ENCODE measurements at regions not wholly inside any gene's neighbourhood (a gene's known extent, or its start where the extent isn't known, plus 50 kb on each side); places are given as distances from the start of the nearest gene placed in this dataset.

DNA sequence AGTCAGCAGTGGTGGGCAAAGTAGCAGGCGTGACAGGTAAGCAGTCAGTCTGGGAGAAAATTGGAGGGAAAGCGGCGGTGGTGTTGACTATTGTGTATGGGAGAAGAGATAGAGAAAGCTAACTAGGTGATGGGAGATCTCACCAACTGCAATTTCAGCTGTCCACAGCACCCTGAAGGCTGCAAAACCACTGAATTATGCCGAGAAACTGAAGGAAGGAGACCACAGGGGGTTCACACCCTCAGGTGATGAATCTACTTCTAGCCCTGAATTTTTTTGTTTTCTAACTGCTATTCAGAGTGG, 631.5 kb downstream of the UQCRFS1 start:
- H3K36me3 ChIP-seq (replicated peaks in 1 of 2), result no peaks in the 10 kb centered on the region
- WGBS, 4 donors, result 62 to 83% (median 74%) methylated on average over 4 of the region's 4 CpGs
- H3K9me3 ChIP-seq (replicated peaks in 1 of 3), result no peaks in the 10 kb centered on the region
- no peaks in the 10 kb centered on the region for H3K4me1 ChIP-seq (replicated peaks in 1 of 2)
- no peak overlapping the region for H3K27ac ChIP-seq
- no peak for DNase-seq
- H3K4me3 ChIP-seq, result no peak overlapping the region
- intact Hi-C loops (cut with DNase I), result no loop called here
- TF ChIP-seq, protein P1, sequence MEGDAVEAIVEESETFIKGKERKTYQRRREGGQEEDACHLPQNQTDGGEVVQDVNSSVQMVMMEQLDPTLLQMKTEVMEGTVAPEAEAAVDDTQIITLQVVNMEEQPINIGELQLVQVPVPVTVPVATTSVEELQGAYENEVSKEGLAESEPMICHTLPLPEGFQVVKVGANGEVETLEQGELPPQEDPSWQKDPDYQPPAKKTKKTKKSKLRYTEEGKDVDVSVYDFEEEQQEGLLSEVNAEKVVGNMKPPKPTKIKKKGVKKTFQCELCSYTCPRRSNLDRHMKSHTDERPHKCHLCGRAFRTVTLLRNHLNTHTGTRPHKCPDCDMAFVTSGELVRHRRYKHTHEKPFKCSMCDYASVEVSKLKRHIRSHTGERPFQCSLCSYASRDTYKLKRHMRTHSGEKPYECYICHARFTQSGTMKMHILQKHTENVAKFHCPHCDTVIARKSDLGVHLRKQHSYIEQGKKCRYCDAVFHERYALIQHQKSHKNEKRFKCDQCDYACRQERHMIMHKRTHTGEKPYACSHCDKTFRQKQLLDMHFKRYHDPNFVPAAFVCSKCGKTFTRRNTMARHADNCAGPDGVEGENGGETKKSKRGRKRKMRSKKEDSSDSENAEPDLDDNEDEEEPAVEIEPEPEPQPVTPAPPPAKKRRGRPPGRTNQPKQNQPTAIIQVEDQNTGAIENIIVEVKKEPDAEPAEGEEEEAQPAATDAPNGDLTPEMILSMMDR (IDR thresholded peaks at IDR 0.05), result no peak
- no peak for TF ChIP-seq POLR2A (IDR thresholded peaks at IDR 0.05)
- H3K27me3 ChIP-seq, result no peaks in the 10 kb centered on the region

DNA sequence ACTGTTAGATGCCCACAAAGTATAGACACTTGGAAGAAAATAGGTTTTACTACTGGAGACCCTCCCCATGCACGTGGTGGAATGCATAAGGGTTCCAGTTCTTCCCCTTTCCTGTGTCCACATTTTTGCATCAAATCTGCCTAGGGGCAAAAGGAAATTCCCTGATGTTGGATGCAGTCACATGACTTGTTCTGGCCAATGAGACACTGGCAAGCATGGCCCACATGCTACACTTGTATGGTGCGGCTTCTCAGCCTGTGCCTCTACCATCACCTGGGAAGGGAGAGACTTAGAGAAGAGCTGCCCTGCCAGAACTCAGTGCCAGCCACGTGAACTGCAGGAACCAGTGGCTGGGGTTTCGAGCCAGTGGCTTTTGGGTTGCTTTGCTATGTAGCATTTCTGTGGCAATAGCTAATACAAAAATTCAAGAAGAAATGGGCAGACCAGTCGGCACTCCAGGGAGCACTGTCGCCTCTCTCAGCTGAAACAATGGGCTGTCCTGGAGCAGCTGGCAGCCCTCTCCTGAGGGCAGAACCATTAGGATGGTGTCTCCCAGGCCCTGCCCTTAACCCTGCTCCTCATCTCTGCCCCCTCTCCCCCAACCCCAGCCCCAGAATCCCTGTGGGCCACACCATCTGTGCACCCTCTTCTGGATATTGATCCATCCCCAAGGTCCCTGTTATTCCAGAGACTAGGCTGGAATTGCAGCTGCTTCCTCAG, 634.0 kb downstream of the UQCRFS1 start:
- Histone ChIP-seq H3K36me3 (replicated peaks in 1 of 2) (no peaks in the 10 kb centered on the region), H3K27me3 (no peaks in the 10 kb centered on the region), H3K27ac (no peak overlapping the region), H3K4me3 (no peak overlapping the region), H3K9me3 (replicated peaks in 1 of 3) (no peaks in the 10 kb centered on the region), H3K4me1 (replicated peaks in 1 of 2) (no peaks in the 10 kb centered on the region)
- intact Hi-C loops (cut with DNase I), result no loop called here
- TF ChIP-seq, protein P1 (IDR thresholded peaks at IDR 0.05), result no peak
- TF ChIP-seq POLR2A (IDR thresholded peaks at IDR 0.05), result no peak
- 73 to 91% (median 84%) methylated on average over 4 to 6 of the region's 6 CpGs for WGBS, 4 donors
- DNase-seq, result no peak

DNA sequence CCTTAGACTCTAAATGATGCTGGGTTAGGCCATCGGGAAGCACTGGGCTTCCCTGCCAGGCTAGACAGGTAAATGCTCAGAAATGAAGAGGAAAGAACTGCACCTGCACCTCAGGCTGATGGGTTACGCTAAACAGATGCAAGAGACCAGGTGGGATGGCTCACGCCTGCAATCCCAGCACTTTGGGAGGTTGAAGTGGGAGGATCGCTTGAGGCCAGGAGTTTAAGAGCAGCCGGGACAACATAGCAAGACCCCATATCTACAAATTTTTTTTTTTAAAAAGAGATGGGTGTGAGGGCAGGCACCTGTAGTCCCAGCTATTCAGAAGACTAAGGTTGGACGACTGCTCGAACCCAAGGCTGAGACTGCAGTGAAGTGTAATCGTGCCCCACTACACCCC, 634.7 kb downstream of the UQCRFS1 start:
- Histone ChIP-seq H3K4me3 (no peak overlapping the region), H3K27me3 (no peaks in the 10 kb centered on the region), H3K27ac (no peak overlapping the region), H3K4me1 (replicated peaks in 1 of 2) (no peaks in the 10 kb centered on the region), H3K36me3 (replicated peaks in 1 of 2) (no peaks in the 10 kb centered on the region), H3K9me3 (replicated peaks in 1 of 3) (no peaks in the 10 kb centered on the region)
- no peak for DNase-seq
- TF ChIP-seq POLR2A (IDR thresholded peaks at IDR 0.05), result no peak
- TF ChIP-seq, protein P1 (IDR thresholded peaks at IDR 0.05), result no peak
- intact Hi-C loops (cut with DNase I), result no loop called here
- 68 to 83% (median 76%) methylated on average over 8 of the region's 8 CpGs for WGBS, 4 donors

DNA sequence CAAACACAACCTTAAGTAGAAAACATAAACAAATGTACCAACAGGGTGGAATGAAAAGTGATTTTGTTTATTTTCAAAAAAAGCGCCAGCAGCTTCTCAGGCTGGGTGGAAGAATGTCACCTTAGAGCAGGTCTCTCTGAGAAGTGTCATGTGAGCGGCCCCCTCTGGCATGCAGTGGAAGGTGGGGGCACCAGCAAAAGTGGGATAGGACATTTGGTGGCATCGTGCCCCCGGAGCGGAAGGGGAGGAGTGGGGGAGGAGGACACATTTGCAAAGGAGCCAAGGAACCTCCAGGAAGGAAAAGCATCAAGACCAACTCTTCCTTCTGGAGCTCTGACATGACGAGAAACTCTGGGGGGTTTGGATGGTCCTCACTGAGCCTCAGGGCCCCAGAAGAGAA, 635.3 kb downstream of the UQCRFS1 start:
- TF ChIP-seq, protein P1 (IDR thresholded peaks at IDR 0.05), result no peak
- TF ChIP-seq POLR2A (IDR thresholded peaks at IDR 0.05), result no peak
- intact Hi-C loops (cut with DNase I), result no loop called here
- Histone ChIP-seq H3K27ac (no peak overlapping the region), H3K4me1 (replicated peaks in 1 of 2) (no peaks in the 10 kb centered on the region), H3K36me3 (replicated peaks in 1 of 2) (no peaks in the 10 kb centered on the region), H3K27me3 (no peaks in the 10 kb centered on the region), H3K9me3 (replicated peaks in 1 of 3) (no peaks in the 10 kb centered on the region), H3K4me3 (no peak overlapping the region)
- WGBS, 4 donors, result 71 to 80% (median 75%) methylated on average over 6 of the region's 6 CpGs
- DNase-seq, result no peak
